GM12865 (cell line): ENCODE measurements at regions not wholly inside any gene's neighbourhood (a gene's known extent, or its start where the extent isn't known, plus 50 kb on each side); places are given as distances from the start of the nearest gene placed in this dataset.

Experiments used
- DNase-seq: peaks from one replicate; pipeline ENCODE4 v3.0.0; 2010; ENCODE audit warnings: low read depth
- H3K4me3 ChIP-seq: 2 replicates; pipeline ENCODE4 v1.5.1; 2011; ENCODE audit warnings: mild to moderate bottlenecking, low read depth, low read length, control low read depth
- CTCF ChIP-seq: IDR thresholded peaks from 2 replicates; pipeline ENCODE4 v1.5.1; 2011; ENCODE audit warnings: low read length, control low read depth, low read depth, inconsistent platforms; ENCODE audit not compliant: insufficient read depth; ENCODE audit errors: missing control alignments

GRCh38 chr4:22030307-22030706 lies 81.7 kb upstream of the KCNIP4 start:
- DNase-seq, result no peak
- no peak for TF ChIP-seq CTCF
- no peak overlapping the region for H3K4me3 ChIP-seq

DNA sequence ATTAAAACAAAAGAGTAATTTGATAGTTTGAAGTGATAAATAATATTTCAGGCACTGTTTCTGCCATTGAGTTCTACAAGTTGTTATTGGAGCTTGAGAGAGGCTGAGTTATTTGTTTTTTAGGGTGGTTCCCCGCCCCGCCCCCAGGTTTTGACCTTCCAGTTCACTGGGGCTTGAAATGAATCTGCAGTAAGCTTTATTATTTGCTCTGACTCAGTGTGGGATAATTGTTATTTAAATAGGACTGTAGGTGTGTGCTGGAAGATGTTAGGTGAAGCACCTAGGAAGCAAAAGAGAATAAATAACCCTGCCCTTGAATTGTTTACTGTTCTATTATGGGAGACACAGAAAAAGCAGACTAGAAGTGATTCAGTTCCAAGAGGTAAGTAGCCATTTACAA lies 81.2 kb upstream of the KCNIP4 start:
- no peak overlapping the region for H3K4me3 ChIP-seq
- DNase-seq, result no peak
- no peak for TF ChIP-seq CTCF

DNA sequence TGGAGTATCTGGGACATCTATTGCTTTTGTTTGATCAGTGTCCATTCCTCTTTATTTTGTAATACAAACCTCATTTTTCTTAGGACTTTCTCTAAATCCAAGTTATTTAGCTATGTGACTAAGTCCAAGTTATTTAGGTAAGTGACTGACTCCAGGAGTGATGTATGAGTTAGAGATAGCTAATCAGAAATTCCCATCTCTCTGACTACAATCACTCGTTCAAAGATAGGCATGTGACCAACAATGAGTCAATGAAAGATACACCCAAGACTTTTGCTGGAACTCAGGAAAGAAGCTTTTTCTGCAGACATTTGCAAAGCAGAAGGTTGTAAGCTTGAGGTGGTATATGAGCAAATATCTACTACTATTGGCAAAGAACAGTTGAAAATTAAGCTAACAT lies 72.5 kb upstream of the KCNIP4 start:
- H3K4me3 ChIP-seq, result no peak overlapping the region
- no peak for TF ChIP-seq CTCF
- no peak for DNase-seq

- no peak for TF ChIP-seq CTCF
- H3K4me3 ChIP-seq, result no peak overlapping the region
- no peak for DNase-seq
Measured at GRCh38 chr4:22020129-22020528, 71.6 kb upstream of the KCNIP4 start.

DNA sequence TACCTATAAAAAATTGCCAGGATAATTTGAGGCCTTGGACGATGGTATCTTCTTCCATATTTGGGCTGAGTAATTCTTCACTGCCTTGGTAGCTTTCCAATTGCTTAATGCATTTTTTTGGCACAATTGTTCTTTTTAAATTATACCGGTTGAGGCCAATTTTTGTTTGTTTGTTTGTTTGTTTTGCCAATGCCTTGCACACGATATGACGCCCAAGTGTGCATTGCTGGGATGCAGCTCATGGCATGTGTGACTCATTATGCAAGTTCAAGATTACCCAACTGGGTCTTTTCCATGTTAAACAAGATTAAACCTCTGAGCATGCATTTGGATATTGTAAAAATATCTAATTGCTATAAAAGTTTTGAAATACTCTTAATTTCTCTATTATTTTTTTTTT lies 71.1 kb upstream of the KCNIP4 start:
- DNase-seq, result no peak
- no peak for TF ChIP-seq CTCF

GRCh38 chr4:22014222-22014741 lies 65.7 kb upstream of the KCNIP4 start:
- no peak for DNase-seq
- H3K4me3 ChIP-seq, result no peak overlapping the region
- no peak for TF ChIP-seq CTCF

More for the DNA sequence above, 71.1 kb upstream of the KCNIP4 start:
- H3K4me3 ChIP-seq, result no peak overlapping the region

GRCh38 chr4:22003878-22004277 lies 55.3 kb upstream of the KCNIP4 start:
- no peak for DNase-seq
- no peak overlapping the region for H3K4me3 ChIP-seq
- no peak for TF ChIP-seq CTCF
